K562 (cell line): ENCODE measurements at regions not wholly inside any gene's neighbourhood (a gene's known extent, or its start where the extent isn't known, plus 50 kb on each side); places are given as distances from the start of the nearest gene placed in this dataset.

ENCODE experiments used
- ARID1B ChIP-seq: fragments of 450-650 bp; IDR thresholded peaks from 2 replicates; pipeline ENCODE4 v1.6.1; 2016; ENCODE audit warnings: antibody characterized with exemption, mild to moderate bottlenecking, inconsistent platforms
- DMBX1 ChIP-seq: fragments of 250-450 bp; sonication (Bioruptor Pico); IDR thresholded peaks from 2 replicates; pipeline ENCODE4 v1.8.0; 2022; ENCODE audit warnings: inconsistent platforms, mild to moderate bottlenecking, moderate library complexity, borderline replicate concordance
- ETV6 ChIP-seq, 3 experiments: fragments of 150-350 bp in 1 of 3; sonication (generic) in 1 of 3; formaldehyde crosslinking in 1 of 3; IDR thresholded peaks; 2 replicates each; pipeline versions ENCODE4 v1.6.1 to v1.8.0; 2014 to 2022; ENCODE audit warnings: borderline replicate concordance in 2 of 3, low read depth in 2 of 3, antibody characterized with exemption in 1 of 3, low read length in 1 of 3, mild to moderate bottlenecking in 1 of 3, missing genetic modification reagents in 1 of 3
- EZH2 ChIP-seq: IDR thresholded peaks from 2 replicates; pipeline ENCODE4 v1.6.1; 2012; ENCODE audit warnings: low read depth, mild to moderate bottlenecking, inconsistent platforms, low read length, borderline replicate concordance
- HINFP ChIP-seq: fragments of 450-650 bp; conservative IDR thresholded peaks from 2 replicates; pipeline ENCODE4 v1.6.1; 2016; ENCODE audit warnings: missing genetic modification characterization, low read depth, mild to moderate bottlenecking, control low read depth, missing compliant biosample characterization
- RAD51 ChIP-seq: fragments of 450-650 bp; IDR thresholded peaks from 2 replicates; pipeline ENCODE4 v1.7.1; 2016; ENCODE audit warnings: low read depth, mild to moderate bottlenecking, borderline replicate concordance
- RB1 ChIP-seq: fragments of 450-650 bp; IDR thresholded peaks from 2 replicates; pipeline ENCODE4 v1.6.1; 2017; ENCODE audit warnings: low read depth, mild to moderate bottlenecking
- SLC30A9 ChIP-seq: fragments of 250-450 bp; sonication (Bioruptor Pico); IDR thresholded peaks from 2 replicates; pipeline ENCODE4 v1.8.0; 2022; ENCODE audit warnings: mild to moderate bottlenecking, moderate library complexity
- SRF ChIP-seq, 2 experiments: fragments of 250-450, 450-650 bp in 1 of 2; sonication (Bioruptor Pico) in 1 of 2; sonication (generic) in 1 of 2; formaldehyde crosslinking; IDR thresholded peaks; 2 replicates each; pipeline versions ENCODE4 v1.5.0 to v1.5.1; 2020 to 2022; ENCODE audit warnings: mild to moderate bottlenecking in 1 of 2, missing genetic modification reagents in 1 of 2
- STAT5B ChIP-seq: fragments of 250-450 bp; sonication (Bioruptor Pico); IDR thresholded peaks from 2 replicates; pipeline ENCODE4 v1.8.0; 2021; ENCODE audit warnings: mild to moderate bottlenecking, inconsistent platforms
- ZBED1 ChIP-seq: IDR thresholded peaks from 2 replicates; pipeline ENCODE4 v1.6.1; 2014
- ZC3H4 ChIP-seq: sonication (generic); formaldehyde crosslinking; IDR thresholded peaks from 2 replicates; pipeline ENCODE4 v1.9.0; 2021; ENCODE audit warnings: missing genetic modification reagents, borderline replicate concordance
- ZNF212 ChIP-seq: fragments of 450-650 bp; formaldehyde crosslinking; IDR thresholded peaks from 2 replicates; pipeline ENCODE4 v1.4.0; 2020; ENCODE audit warnings: mild to moderate bottlenecking
- ZNF318 ChIP-seq, 2 experiments: fragments of 450-650 bp; IDR thresholded peaks; 2 replicates each; pipeline ENCODE4 v1.6.1; 2016; ENCODE audit warnings: mild to moderate bottlenecking in 2 of 2, borderline replicate concordance in 1 of 2, low read depth in 1 of 2, moderate library complexity in 1 of 2

- TF ChIP-seq HINFP (tag), result no peak
- TF ChIP-seq DMBX1 (CRISPR knock-in tag), result peak; percentile 55; the same call in 1 of the 2 replicates
- TF ChIP-seq RAD51, result peak; percentile 45
- TF ChIP-seq ETV6 (IDR thresholded peaks at IDR 0.05; ENCODE audit: borderline replicate concordance in 1 of 2, low read depth in 2 of 2, low read length in 1 of 2), result peak in 1 of 2 experiments; percentile 47; a peak in 1 of 4 replicates
- no peak for TF ChIP-seq ETV6 (CRISPR knock-in tag; IDR thresholded peaks at IDR 0.05; ENCODE audit: borderline replicate concordance)
- TF ChIP-seq SLC30A9 (CRISPR knock-in tag), result no peak
- 0 out of 2 replicates have a peak, but pooled peaks have one; percentile 69 for TF ChIP-seq ZBED1
- peak in 1 of 2 experiments; percentile 73; a peak in 2 of 4 replicates for TF ChIP-seq ZNF318 (IDR thresholded peaks at IDR 0.05; ENCODE audit: borderline replicate concordance in 1 of 2, low read depth in 1 of 2)
- TF ChIP-seq STAT5B, result no peak
- TF ChIP-seq SRF (CRISPR knock-in tag; IDR thresholded peaks at IDR 0.05), result no peak; a peak in 1 of 4 replicates
- no peak for TF ChIP-seq ZC3H4
- TF ChIP-seq ZNF212 (CRISPR knock-in tag), result no peak
- peak; percentile 99 for TF ChIP-seq ARID1B
- TF ChIP-seq EZH2, result no peak
- no peak for TF ChIP-seq RB1
Observed at GRCh38 chr17:27986805-27987684, 55.4 kb upstream of the NLK start (continued).
